ENCODE measurements at regions not wholly inside any gene's neighbourhood (a gene's known extent, or its start where the extent isn't known, plus 50 kb on each side); places are given as distances from the start of the nearest gene placed in this dataset.

GRCh38 chr3:177714945-177715344, 517.7 kb upstream of the TBL1XR1 start:
- TF ChIP-seq POLR2A (IDR thresholded peaks at IDR 0.05) (no peak), CTCF (IDR thresholded peaks at IDR 0.05) (no peak), POLR2AphosphoS5 (IDR thresholded peaks at IDR 0.05) (no peak), EP300 (IDR thresholded peaks at IDR 0.05) (no peak)
